GM12878 (cell line): ENCODE measurements at regions not wholly inside any gene's neighbourhood (a gene's known extent, or its start where the extent isn't known, plus 50 kb on each side); places are given as distances from the start of the nearest gene placed in this dataset.

Source experiments
- ATAC-seq: fragments of 200-7000 bp; cut with Tn5 transposase; 3 replicates; pipeline ENCODE4 v1.9.1; 2020; ENCODE audit warnings: mild to moderate bottlenecking, moderate library complexity
- BruUV-seq: library from RNA; stranded (reverse); fragments of 400-500 nt; replicated peaks from 2 replicates; lab custom pipeline; 2021; lab: Mats Ljungman, UMichigan
- CTCF ChIA-PET: fragments of 300-600 bp; sonication (Branson Sonifier 250); formaldehyde crosslinking; extraction: SDS; loops from one replicate; lab custom pipeline; 2021; ENCODE audit warnings: inconsistent platforms; lab: Yijun Ruan, JAX
- POLR2A ChIA-PET: fragments of 350-600 bp; formaldehyde crosslinking; extraction: SDS; loops from one replicate; lab custom pipeline; 2021; ENCODE audit warnings: inconsistent platforms; lab: Charles Lee
- RAD21 ChIA-PET: fragments of 300-600 bp; sonication (Branson Sonifier 250); formaldehyde crosslinking; loops from one replicate; lab custom pipeline; 2023; ENCODE audit warnings: antibody characterized with exemption; ENCODE audit not compliant: unreplicated experiment; lab: Charles Lee
- SMC1A ChIA-PET: fragments of 300-600 bp; sonication (Branson Sonifier 250); formaldehyde crosslinking; loops from one replicate; lab custom pipeline; 2023; ENCODE audit not compliant: unreplicated experiment, uncharacterized antibody; lab: Charles Lee
- DNase-seq: peaks from one replicate; pipeline ENCODE4 v3.0.0-alpha.2; 2011; ENCODE audit warnings: low read depth, low spot score
- FAIRE-seq: peaks from 3 replicates; lab custom pipeline; 2011; peaks lifted over from hg19 to GRCh38; lab: Jason Lieb, UNC
- H2AFZ ChIP-seq: 2 replicates; pipeline ENCODE4 v1.6.0; 2011; ENCODE audit warnings: low read depth, low read length, control low read depth; ENCODE audit not compliant: control insufficient read depth
- H3K27ac ChIP-seq: 2 replicates; pipeline ENCODE4 v1.5.1; 2011; ENCODE audit warnings: control low read depth; ENCODE audit not compliant: control insufficient read depth, insufficient read depth
- H3K27me3 ChIP-seq, 2 experiments: replicated peaks in 1 of 2; 2 replicates each; pipeline versions ENCODE4 v1.6.0 to v1.6.1; 2011; ENCODE audit warnings: low read length in 1 of 2; ENCODE audit not compliant: control insufficient read depth in 2 of 2, insufficient read depth in 2 of 2
- H3K36me3 ChIP-seq, 2 experiments: 2 replicates each; pipeline ENCODE4 v1.5.1; 2011; ENCODE audit warnings: low read length in 1 of 2; ENCODE audit not compliant: control insufficient read depth in 2 of 2, insufficient read depth in 2 of 2
- H3K4me1 ChIP-seq: 2 replicates; pipeline ENCODE4 v1.6.1; 2011; ENCODE audit warnings: mild to moderate bottlenecking, low read length, moderate library complexity, mixed read lengths; ENCODE audit not compliant: control insufficient read depth, insufficient read depth
- H3K4me2 ChIP-seq: 2 replicates; pipeline ENCODE4 v1.6.0; 2011; ENCODE audit warnings: control low read depth; ENCODE audit not compliant: control insufficient read depth, insufficient read depth
- H3K4me3 ChIP-seq: fragments of 200-600 bp; sonication (generic); 2 replicates; pipeline ENCODE4 v1.5.1; 2016
- H3K79me2 ChIP-seq: 2 replicates; pipeline ENCODE4 v1.6.0; 2011; ENCODE audit warnings: low read length; ENCODE audit not compliant: control insufficient read depth, insufficient read depth
- H3K9ac ChIP-seq: 2 replicates; pipeline ENCODE4 v1.8.0; 2011; ENCODE audit warnings: low read length, control low read depth, mixed read lengths; ENCODE audit not compliant: control insufficient read depth, insufficient read depth
- H3K9me3 ChIP-seq: replicated peaks from 3 replicates; pipeline ENCODE4 v1.5.1; 2011; ENCODE audit warnings: mild to moderate bottlenecking, low read length; ENCODE audit not compliant: control insufficient read depth, insufficient read depth
- H4K20me1 ChIP-seq: 2 replicates; pipeline ENCODE4 v1.6.0; 2011; ENCODE audit not compliant: control insufficient read depth, insufficient read depth
- CEBPZ ChIP-seq: fragments of 150-350 bp; IDR thresholded peaks from 2 replicates; pipeline ENCODE4 v1.6.1; 2016; ENCODE audit warnings: low read depth, low read length
- CHD4 ChIP-seq: fragments of 200-600 bp; sonication (generic); IDR thresholded peaks from 2 replicates; pipeline ENCODE4 v1.6.1; 2016; ENCODE audit warnings: mild to moderate bottlenecking
- EED ChIP-seq: sonication (generic); IDR thresholded peaks from 2 replicates; pipeline ENCODE4 v1.6.1; 2016; ENCODE audit warnings: antibody characterized with exemption, low read depth
- IKZF2 ChIP-seq, 2 experiments: fragments of 450-650 bp; IDR thresholded peaks; 2 replicates each; pipeline ENCODE4 v1.6.1; 2017; ENCODE audit warnings: mild to moderate bottlenecking in 2 of 2, moderate library complexity in 2 of 2
- IRF4 ChIP-seq: IDR thresholded peaks from 2 replicates; pipeline ENCODE4 v1.6.1; 2011; ENCODE audit warnings: low read depth, low read length
- JUND ChIP-seq: IDR thresholded peaks from 2 replicates; pipeline ENCODE4 v1.6.1; 2012; ENCODE audit warnings: low read depth, mild to moderate bottlenecking, low read length, improper control_type of control experiment, moderate library complexity
- KLF5 ChIP-seq: fragments of 450-650 bp; IDR thresholded peaks from 2 replicates; pipeline ENCODE4 v1.6.1; 2014; ENCODE audit warnings: mild to moderate bottlenecking; ENCODE audit not compliant: partially characterized antibody
- NR2C2 ChIP-seq: IDR thresholded peaks from 2 replicates; pipeline ENCODE4 v1.6.1; 2011; ENCODE audit warnings: borderline replicate concordance, low read depth; ENCODE audit not compliant: control insufficient read depth, insufficient read length
- PML ChIP-seq: IDR thresholded peaks from 2 replicates; pipeline ENCODE4 v1.6.1; 2012; ENCODE audit warnings: low read length, inconsistent platforms
- POLR2A ChIP-seq: IDR thresholded peaks from 2 replicates; pipeline ENCODE4 v1.6.1; 2011; ENCODE audit warnings: low read depth, mild to moderate bottlenecking, low read length
- POLR2AphosphoS2 ChIP-seq: IDR thresholded peaks from 2 replicates; pipeline ENCODE4 v1.6.1; 2011; ENCODE audit warnings: low read depth, mild to moderate bottlenecking, low read length, improper control_type of control experiment, moderate library complexity
- RUNX3 ChIP-seq: IDR thresholded peaks from 2 replicates; pipeline ENCODE4 v1.6.1; 2012; ENCODE audit warnings: low read length, inconsistent platforms
- SMARCA5 ChIP-seq: fragments of 450-650 bp; IDR thresholded peaks from 2 replicates; pipeline ENCODE4 v1.6.1; 2017; ENCODE audit warnings: mild to moderate bottlenecking
- STAT3 ChIP-seq: IDR thresholded peaks from 2 replicates; pipeline ENCODE4 v1.6.1; 2011; ENCODE audit warnings: low read depth, low read length, improper control_type of control experiment
- TAF1 ChIP-seq: IDR thresholded peaks from 2 replicates; pipeline ENCODE4 v1.6.1; 2011; ENCODE audit warnings: mild to moderate bottlenecking, low read depth, low read length, borderline replicate concordance
- WGBS: methylation state at CpG from one replicate; pipeline ENCODE4 v1.1.6; 2016; ENCODE audit warnings: low lambda C conversion rate; ENCODE audit not compliant: insufficient replicate concordance, insufficient coverage; ENCODE audit errors: missing lambda C conversion rate; 5-methylcytosine and 5-hydroxymethylcytosine counted together
- in situ Hi-C: fragments of 300-500 bp; cut with MboI; formaldehyde crosslinking; loops from 9 replicates; pipeline ENCODE4 v1.14.3; 2018; ENCODE audit warnings: mixed read lengths
- intact Hi-C: fragments of 100-400 bp; cut with micrococcal nuclease; formaldehyde crosslinking; loops from one replicate; pipeline ENCODE4 v1.14.2; 2022; ENCODE audit not compliant: unreplicated experiment
- TF ChIP-seq, protein P1 (sequence below): fragments of 450-650 bp; IDR thresholded peaks from 2 replicates; pipeline ENCODE4 v1.6.1; 2017; ENCODE audit warnings: mild to moderate bottlenecking
- TF ChIP-seq, protein P2 (sequence below): IDR thresholded peaks from 2 replicates; pipeline ENCODE4 v1.6.1; 2011; ENCODE audit warnings: borderline replicate concordance, low read depth, mild to moderate bottlenecking, moderate library complexity, low read length; ENCODE audit not compliant: insufficient read depth, poor library complexity, severe bottlenecking

DNA sequence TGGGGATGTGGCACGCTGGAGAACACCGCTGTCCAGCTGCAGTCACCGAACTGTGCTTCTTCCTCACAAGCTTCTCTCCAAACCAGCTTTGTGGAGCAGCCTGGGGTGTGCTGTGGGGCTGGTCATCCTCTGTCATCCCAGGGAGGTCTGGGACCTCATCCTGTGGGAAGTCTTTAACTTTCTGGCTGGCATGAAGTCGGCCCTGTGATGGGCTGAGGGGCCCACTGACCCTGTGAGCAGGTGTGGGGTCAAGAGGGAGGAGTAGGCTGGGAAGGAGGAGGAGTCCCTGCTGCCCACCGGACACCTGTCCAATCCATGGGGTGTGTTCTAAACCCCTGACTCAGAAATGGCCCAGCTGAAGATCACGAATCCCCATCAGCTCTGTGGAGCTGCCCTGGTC is 136.2 kb upstream of the SHH start:
- no peak overlapping the region for H2AFZ ChIP-seq
- TF ChIP-seq CHD4 (no peak), POLR2A (no peak), STAT3 (no peak), KLF5 (no peak), IRF4 (no peak), TAF1 (no peak), SMARCA5 (no peak), RUNX3 (no peak), JUND (no peak), IKZF2 (IDR thresholded peaks at IDR 0.05) (no peak), NR2C2 (no peak), EED (no peak), CEBPZ (no peak), PML (no peak), POLR2AphosphoS2 (no peak)
- TF ChIP-seq, protein P1, sequence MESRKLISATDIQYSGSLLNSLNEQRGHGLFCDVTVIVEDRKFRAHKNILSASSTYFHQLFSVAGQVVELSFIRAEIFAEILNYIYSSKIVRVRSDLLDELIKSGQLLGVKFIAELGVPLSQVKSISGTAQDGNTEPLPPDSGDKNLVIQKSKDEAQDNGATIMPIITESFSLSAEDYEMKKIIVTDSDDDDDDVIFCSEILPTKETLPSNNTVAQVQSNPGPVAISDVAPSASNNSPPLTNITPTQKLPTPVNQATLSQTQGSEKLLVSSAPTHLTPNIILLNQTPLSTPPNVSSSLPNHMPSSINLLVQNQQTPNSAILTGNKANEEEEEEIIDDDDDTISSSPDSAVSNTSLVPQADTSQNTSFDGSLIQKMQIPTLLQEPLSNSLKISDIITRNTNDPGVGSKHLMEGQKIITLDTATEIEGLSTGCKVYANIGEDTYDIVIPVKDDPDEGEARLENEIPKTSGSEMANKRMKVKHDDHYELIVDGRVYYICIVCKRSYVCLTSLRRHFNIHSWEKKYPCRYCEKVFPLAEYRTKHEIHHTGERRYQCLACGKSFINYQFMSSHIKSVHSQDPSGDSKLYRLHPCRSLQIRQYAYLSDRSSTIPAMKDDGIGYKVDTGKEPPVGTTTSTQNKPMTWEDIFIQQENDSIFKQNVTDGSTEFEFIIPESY: no peak
- TF ChIP-seq, protein P2, sequence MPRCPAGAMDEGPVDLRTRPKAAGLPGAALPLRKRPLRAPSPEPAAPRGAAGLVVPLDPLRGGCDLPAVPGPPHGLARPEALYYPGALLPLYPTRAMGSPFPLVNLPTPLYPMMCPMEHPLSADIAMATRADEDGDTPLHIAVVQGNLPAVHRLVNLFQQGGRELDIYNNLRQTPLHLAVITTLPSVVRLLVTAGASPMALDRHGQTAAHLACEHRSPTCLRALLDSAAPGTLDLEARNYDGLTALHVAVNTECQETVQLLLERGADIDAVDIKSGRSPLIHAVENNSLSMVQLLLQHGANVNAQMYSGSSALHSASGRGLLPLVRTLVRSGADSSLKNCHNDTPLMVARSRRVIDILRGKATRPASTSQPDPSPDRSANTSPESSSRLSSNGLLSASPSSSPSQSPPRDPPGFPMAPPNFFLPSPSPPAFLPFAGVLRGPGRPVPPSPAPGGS: no peak
- no peaks in the 10 kb centered on the region for H3K79me2 ChIP-seq
- POLR2A ChIA-PET: no interaction called here
- H3K4me2 ChIP-seq: no peak overlapping the region
- no peak overlapping the region for H3K9ac ChIP-seq
- H3K9me3 ChIP-seq: no peaks in the 10 kb centered on the region
- in situ Hi-C loops: no loop called here
- peaks cover 1 to 2% of the 10 kb centered on the region in 2 experiments; a peak in 3 of 4 replicates for H3K27me3 ChIP-seq
- BruUV-seq: no TSS peak
- H3K4me1 ChIP-seq: no peaks in the 10 kb centered on the region
- no peak for ATAC-seq
- no peaks in the 10 kb centered on the region for H4K20me1 ChIP-seq
- no peak for FAIRE-seq
- 8% methylated on average over 6 of the region's 6 CpGs for WGBS
- no peaks in the 10 kb centered on the region for H3K36me3 ChIP-seq
- DNase-seq: no peak
- CTCF ChIA-PET: no interaction called here
- H3K4me3 ChIP-seq: no peak overlapping the region
- H3K27ac ChIP-seq: no peak overlapping the region
- intact Hi-C loops: no loop called here
- RAD21 ChIA-PET: no interaction called here
- SMC1A ChIA-PET: no interaction called here
